Osteocyte (in vitro differentiated cells): ENCODE measurements at regions not wholly inside any gene's neighbourhood (a gene's known extent, or its start where the extent isn't known, plus 50 kb on each side); places are given as distances from the start of the nearest gene placed in this dataset.
A peak's percentile ranks its signal among the peaks of the same experiment; 100 is the strongest.

ENCODE experiments used
- DNase-seq: peaks from one replicate; pipeline ENCODE4 v3.0.0; 2021; ENCODE audit warnings: mixed read lengths; ENCODE audit not compliant: unreplicated experiment; ENCODE audit errors: extremely low spot score
- H3K27ac Mint-ChIP-seq: one replicate; pipeline ENCODE4 v1.8.0; 2021; ENCODE audit warnings: mild to moderate bottlenecking, mixed read lengths; ENCODE audit not compliant: unreplicated experiment
- H3K27me3 Mint-ChIP-seq: one replicate; pipeline ENCODE4 v1.8.0; 2021; ENCODE audit warnings: mixed read lengths; ENCODE audit not compliant: unreplicated experiment
- H3K36me3 Mint-ChIP-seq: one replicate; pipeline ENCODE4 v1.8.0; 2021; ENCODE audit warnings: mixed read lengths; ENCODE audit not compliant: unreplicated experiment
- H3K4me1 Mint-ChIP-seq: one replicate; pipeline ENCODE4 v1.8.0; 2021; ENCODE audit warnings: mixed read lengths; ENCODE audit not compliant: unreplicated experiment
- H3K4me3 Mint-ChIP-seq: one replicate; pipeline ENCODE4 v1.8.0; 2021; ENCODE audit warnings: mild to moderate bottlenecking, moderate library complexity, mixed read lengths; ENCODE audit not compliant: unreplicated experiment
- H3K9me3 Mint-ChIP-seq: one replicate; pipeline ENCODE4 v1.8.0; 2021; ENCODE audit warnings: mixed read lengths; ENCODE audit not compliant: unreplicated experiment
- CTCF ChIP-seq: fragments of 200-600 bp; sonication (generic); IDR thresholded peaks from 2 replicates; pipeline ENCODE4 v1.5.0; 2021; ENCODE audit warnings: antibody characterized with exemption, mild to moderate bottlenecking, moderate library complexity

GRCh38 chr13:73195091-73195490 lies 136.3 kb downstream of the KLF5 start:
- no peaks in the 10 kb centered on the region for H3K36me3 Mint-ChIP-seq
- TF ChIP-seq CTCF, result no peak
- no peaks in the 10 kb centered on the region for H3K9me3 Mint-ChIP-seq
- H3K4me1 Mint-ChIP-seq, result peaks cover under 1% of the 10 kb centered on the region
- no peak for DNase-seq
- H3K4me3 Mint-ChIP-seq, result no peak overlapping the region
- peaks cover 25% of the 10 kb centered on the region for H3K27me3 Mint-ChIP-seq
- H3K27ac Mint-ChIP-seq, result no peak overlapping the region

- H3K4me3 Mint-ChIP-seq, result no peak overlapping the region
- no peak overlapping the region for H3K27ac Mint-ChIP-seq
- no peaks in the 10 kb centered on the region for H3K36me3 Mint-ChIP-seq
- H3K9me3 Mint-ChIP-seq, result no peaks in the 10 kb centered on the region
- peaks cover 7% of the 10 kb centered on the region for H3K4me1 Mint-ChIP-seq
- no peak for TF ChIP-seq CTCF
- H3K27me3 Mint-ChIP-seq, result peaks cover 33% of the 10 kb centered on the region
- no peak for DNase-seq
Measured at GRCh38 chr13:73194310-73194709, 135.5 kb downstream of the KLF5 start.

GRCh38 chr13:73193554-73193953 lies 134.7 kb downstream of the KLF5 start:
- no peaks in the 10 kb centered on the region for H3K36me3 Mint-ChIP-seq
- H3K9me3 Mint-ChIP-seq, result no peaks in the 10 kb centered on the region
- DNase-seq, result no peak
- no peak for TF ChIP-seq CTCF
- H3K27me3 Mint-ChIP-seq, result peaks cover 34% of the 10 kb centered on the region
- H3K4me3 Mint-ChIP-seq, result no peak overlapping the region
- H3K27ac Mint-ChIP-seq, result no peak overlapping the region
- H3K4me1 Mint-ChIP-seq, result peaks cover 7% of the 10 kb centered on the region

GRCh38 chr13:73190477-73190876 lies 131.7 kb downstream of the KLF5 start:
- Mint-ChIP-seq H3K27ac (no peak overlapping the region), H3K4me3 (peak overlapping the region; percentile 41), H3K4me1 (peaks cover 7% of the 10 kb centered on the region), H3K36me3 (no peaks in the 10 kb centered on the region), H3K9me3 (no peaks in the 10 kb centered on the region), H3K27me3 (peaks cover 33% of the 10 kb centered on the region)
- no peak for TF ChIP-seq CTCF
- no peak for DNase-seq

GRCh38 chr13:73189776-73190175 lies 131.0 kb downstream of the KLF5 start:
- Mint-ChIP-seq H3K9me3 (no peaks in the 10 kb centered on the region), H3K27me3 (peaks cover 33% of the 10 kb centered on the region), H3K4me3 (peak overlapping the region; percentile 7), H3K4me1 (peaks cover 7% of the 10 kb centered on the region), H3K36me3 (no peaks in the 10 kb centered on the region), H3K27ac (no peak overlapping the region)
- no peak for TF ChIP-seq CTCF
- no peak for DNase-seq
